ENCODE measurements at regions not wholly inside any gene's neighbourhood (a gene's known extent, or its start where the extent isn't known, plus 50 kb on each side); places are given as distances from the start of the nearest gene placed in this dataset.

- TF ChIP-seq CTCF (IDR thresholded peaks at IDR 0.05; ENCODE audit: unreplicated experiment in 3 of 3): no peak
- H3K4me3 Mint-ChIP-seq: no peak overlapping the region
- H3K27me3 Mint-ChIP-seq (ENCODE audit: low read depth): no peaks in the 10 kb centered on the region
- H3K27ac Mint-ChIP-seq: no peak overlapping the region
- H3K9me3 Mint-ChIP-seq: no peaks in the 10 kb centered on the region
- peaks cover 6% of the 10 kb centered on the region for H3K4me1 Mint-ChIP-seq
- H3K36me3 Mint-ChIP-seq (ENCODE audit: low read depth): no peaks in the 10 kb centered on the region
Observed at GRCh38 chr2:146954544-146954943, 890.3 kb upstream of the ACVR2A start.

- Mint-ChIP-seq H3K9me3 (no peaks in the 10 kb centered on the region), H3K36me3 (ENCODE audit: low read depth) (no peaks in the 10 kb centered on the region), H3K4me1 (peaks cover 6% of the 10 kb centered on the region), H3K27me3 (ENCODE audit: low read depth) (no peaks in the 10 kb centered on the region), H3K27ac (peak overlapping the region; percentile 26 to 86 (median 29)), H3K4me3 (no peak overlapping the region)
- TF ChIP-seq CTCF (IDR thresholded peaks at IDR 0.05; ENCODE audit: unreplicated experiment in 3 of 3): no peak
Observed at GRCh38 chr2:146952696-146953095, 892.1 kb upstream of the ACVR2A start.

- Mint-ChIP-seq H3K4me1 (peaks cover 6% of the 10 kb centered on the region), H3K36me3 (ENCODE audit: low read depth) (no peaks in the 10 kb centered on the region), H3K4me3 (no peak overlapping the region), H3K9me3 (peaks cover 2% of the 10 kb centered on the region), H3K27me3 (ENCODE audit: low read depth) (no peaks in the 10 kb centered on the region), H3K27ac (peak overlapping the region in 1 of 3 experiments; percentile 38)
- no peak for TF ChIP-seq CTCF (IDR thresholded peaks at IDR 0.05; ENCODE audit: unreplicated experiment in 3 of 3)
Observed at GRCh38 chr2:146950911-146951310, 893.9 kb upstream of the ACVR2A start.

- no peak for TF ChIP-seq CTCF (IDR thresholded peaks at IDR 0.05; ENCODE audit: unreplicated experiment in 3 of 3)
Observed at GRCh38 chr2:146950361-146950760, 894.5 kb upstream of the ACVR2A start.

GRCh38 chr2:146949400-146949799 is 895.4 kb upstream of the ACVR2A start:
- H3K4me1 Mint-ChIP-seq: peaks cover 9% of the 10 kb centered on the region
- no peak overlapping the region for H3K27ac Mint-ChIP-seq
- no peak for TF ChIP-seq CTCF (IDR thresholded peaks at IDR 0.05; ENCODE audit: unreplicated experiment in 3 of 3)
- H3K27me3 Mint-ChIP-seq (ENCODE audit: low read depth): no peaks in the 10 kb centered on the region
- H3K9me3 Mint-ChIP-seq: peaks cover 2% of the 10 kb centered on the region
- H3K4me3 Mint-ChIP-seq: no peak overlapping the region
- no peaks in the 10 kb centered on the region for H3K36me3 Mint-ChIP-seq (ENCODE audit: low read depth)

More at GRCh38 chr2:146950361-146950760, 894.5 kb upstream of the ACVR2A start:
- H3K27ac Mint-ChIP-seq: peak overlapping the region in 2 of 3 experiments; percentile 14 to 38
- H3K27me3 Mint-ChIP-seq (ENCODE audit: low read depth): no peaks in the 10 kb centered on the region
- no peaks in the 10 kb centered on the region for H3K36me3 Mint-ChIP-seq (ENCODE audit: low read depth)
- no peak overlapping the region for H3K4me3 Mint-ChIP-seq
- peaks cover 2% of the 10 kb centered on the region for H3K9me3 Mint-ChIP-seq
- H3K4me1 Mint-ChIP-seq: peaks cover 6% of the 10 kb centered on the region

- H3K27ac Mint-ChIP-seq: peak overlapping the region; percentile 1 to 63 (median 21)
- H3K4me1 Mint-ChIP-seq: peaks cover 19% of the 10 kb centered on the region
- H3K36me3 Mint-ChIP-seq (ENCODE audit: low read depth): no peaks in the 10 kb centered on the region
- H3K4me3 Mint-ChIP-seq: no peak overlapping the region
- no peaks in the 10 kb centered on the region for H3K27me3 Mint-ChIP-seq (ENCODE audit: low read depth)
- H3K9me3 Mint-ChIP-seq: peaks cover 2% of the 10 kb centered on the region
- TF ChIP-seq CTCF (IDR thresholded peaks at IDR 0.05; ENCODE audit: unreplicated experiment in 3 of 3): no peak
Observed at GRCh38 chr2:146944601-146945000, 900.2 kb upstream of the ACVR2A start.
